ENCODE measurements at regions not wholly inside any gene's neighbourhood (a gene's known extent, or its start where the extent isn't known, plus 50 kb on each side); places are given as distances from the start of the nearest gene placed in this dataset.

DNA sequence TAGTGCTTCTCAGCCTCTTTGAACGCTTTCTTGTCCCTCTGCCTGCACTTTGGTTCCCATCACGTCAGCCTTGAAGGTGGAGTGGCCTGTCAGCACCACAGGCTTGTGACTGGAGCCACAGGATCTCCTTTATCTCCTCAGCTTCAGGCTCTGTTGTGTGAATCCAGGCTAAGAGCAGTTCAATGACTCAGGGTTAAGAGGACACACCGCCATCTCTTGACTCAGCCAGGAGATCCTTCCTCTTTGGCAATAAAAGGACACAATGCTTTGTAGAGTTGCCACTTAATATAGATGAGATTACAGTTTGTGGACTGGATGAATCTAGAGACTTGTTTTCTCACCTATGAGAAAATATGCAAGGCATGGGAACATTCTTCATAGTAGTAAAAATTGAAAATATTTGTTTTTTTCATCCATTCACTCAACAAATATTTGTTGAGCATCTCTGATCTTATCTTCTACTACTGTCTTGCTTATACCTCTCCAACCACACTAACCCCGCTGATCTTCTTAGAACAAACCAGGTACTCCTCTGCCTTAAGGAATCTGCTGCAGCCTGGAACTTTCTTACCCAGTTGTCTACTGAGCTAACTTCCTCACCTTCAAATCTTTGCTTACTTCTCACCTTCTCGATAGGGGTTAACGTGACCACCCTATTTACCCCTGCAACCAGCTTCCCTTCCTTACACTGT, 62.3 kb downstream of the UCHL1 start:
- H3K4me1 ChIP-seq (ENCODE audit: insufficient read depth, low read length): no peaks in the 10 kb centered on the region

GRCh38 chr4:41319553-41319952, 62.8 kb downstream of the UCHL1 start:
- Histone ChIP-seq H3K27me3 (ENCODE audit: insufficient read depth, low read length) (no peaks in the 10 kb centered on the region), H3K9me3 (ENCODE audit: low read length) (no peaks in the 10 kb centered on the region), H2AFZ (ENCODE audit: low read depth, low read length) (no peak overlapping the region), H3K36me3 (ENCODE audit: insufficient read depth, low read length) (no peaks in the 10 kb centered on the region), H3K4me3 (ENCODE audit: low read length) (no peak overlapping the region), H3K4me1 (ENCODE audit: insufficient read depth, low read length) (no peaks in the 10 kb centered on the region)

More for the DNA sequence above, 62.3 kb downstream of the UCHL1 start:
- H3K4me3 ChIP-seq (ENCODE audit: low read length): no peak overlapping the region
- no peaks in the 10 kb centered on the region for H3K36me3 ChIP-seq (ENCODE audit: insufficient read depth, low read length)
- no peaks in the 10 kb centered on the region for H3K27me3 ChIP-seq (ENCODE audit: insufficient read depth, low read length)
- H2AFZ ChIP-seq (ENCODE audit: low read depth, low read length): no peak overlapping the region
- no peaks in the 10 kb centered on the region for H3K9me3 ChIP-seq (ENCODE audit: low read length)

DNA sequence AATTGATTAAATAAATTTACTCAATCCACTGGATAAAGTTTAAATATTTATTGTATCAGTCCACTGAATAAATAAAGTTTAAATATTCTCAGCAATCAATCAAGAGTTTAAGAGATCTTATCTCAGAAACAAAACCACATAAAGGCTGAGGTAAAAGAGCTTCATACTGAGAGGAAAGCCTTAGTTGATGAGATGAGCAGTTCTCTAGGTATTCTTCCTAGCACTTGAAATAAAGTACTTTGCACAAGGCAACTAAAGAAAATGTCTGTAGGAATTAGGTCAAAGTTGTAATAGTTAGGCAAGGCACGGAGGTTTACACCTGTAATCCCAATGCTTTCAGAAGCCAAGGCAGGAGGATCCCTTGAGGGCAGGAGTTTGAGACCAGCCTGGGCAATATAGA, 63.5 kb downstream of the UCHL1 start:
- H3K4me1 ChIP-seq (ENCODE audit: insufficient read depth, low read length): no peaks in the 10 kb centered on the region
- no peak overlapping the region for H2AFZ ChIP-seq (ENCODE audit: low read depth, low read length)
- no peaks in the 10 kb centered on the region for H3K36me3 ChIP-seq (ENCODE audit: insufficient read depth, low read length)
- H3K27me3 ChIP-seq (ENCODE audit: insufficient read depth, low read length): no peaks in the 10 kb centered on the region
- no peak overlapping the region for H3K4me3 ChIP-seq (ENCODE audit: low read length)
- H3K9me3 ChIP-seq (ENCODE audit: low read length): no peaks in the 10 kb centered on the region

DNA sequence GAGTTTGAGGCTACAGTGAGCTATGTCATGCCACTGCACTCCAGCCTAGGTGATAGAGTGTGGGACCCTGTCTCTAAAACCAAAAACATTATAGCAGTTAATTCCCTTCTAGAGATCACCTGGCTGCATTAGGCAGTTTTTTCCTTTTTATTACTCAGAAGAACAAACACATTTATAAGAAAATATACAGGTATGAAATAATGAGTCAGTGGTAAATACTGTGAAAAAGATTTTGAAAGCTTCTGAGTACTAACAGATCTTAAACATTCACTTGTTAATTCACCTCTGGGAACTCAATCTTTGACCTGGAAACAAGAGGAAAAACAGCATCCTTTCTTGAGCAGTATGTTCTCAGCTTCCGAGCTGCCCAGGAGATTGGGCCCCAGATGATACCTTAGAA, 64.1 kb downstream of the UCHL1 start:
- H3K4me3 ChIP-seq (ENCODE audit: low read length): no peak overlapping the region
- H3K9me3 ChIP-seq (ENCODE audit: low read length): no peaks in the 10 kb centered on the region
- peaks cover 3% of the 10 kb centered on the region for H3K4me1 ChIP-seq (ENCODE audit: insufficient read depth, low read length)
- no peak overlapping the region for H2AFZ ChIP-seq (ENCODE audit: low read depth, low read length)
- H3K36me3 ChIP-seq (ENCODE audit: insufficient read depth, low read length): no peaks in the 10 kb centered on the region
- H3K27me3 ChIP-seq (ENCODE audit: insufficient read depth, low read length): no peaks in the 10 kb centered on the region

DNA sequence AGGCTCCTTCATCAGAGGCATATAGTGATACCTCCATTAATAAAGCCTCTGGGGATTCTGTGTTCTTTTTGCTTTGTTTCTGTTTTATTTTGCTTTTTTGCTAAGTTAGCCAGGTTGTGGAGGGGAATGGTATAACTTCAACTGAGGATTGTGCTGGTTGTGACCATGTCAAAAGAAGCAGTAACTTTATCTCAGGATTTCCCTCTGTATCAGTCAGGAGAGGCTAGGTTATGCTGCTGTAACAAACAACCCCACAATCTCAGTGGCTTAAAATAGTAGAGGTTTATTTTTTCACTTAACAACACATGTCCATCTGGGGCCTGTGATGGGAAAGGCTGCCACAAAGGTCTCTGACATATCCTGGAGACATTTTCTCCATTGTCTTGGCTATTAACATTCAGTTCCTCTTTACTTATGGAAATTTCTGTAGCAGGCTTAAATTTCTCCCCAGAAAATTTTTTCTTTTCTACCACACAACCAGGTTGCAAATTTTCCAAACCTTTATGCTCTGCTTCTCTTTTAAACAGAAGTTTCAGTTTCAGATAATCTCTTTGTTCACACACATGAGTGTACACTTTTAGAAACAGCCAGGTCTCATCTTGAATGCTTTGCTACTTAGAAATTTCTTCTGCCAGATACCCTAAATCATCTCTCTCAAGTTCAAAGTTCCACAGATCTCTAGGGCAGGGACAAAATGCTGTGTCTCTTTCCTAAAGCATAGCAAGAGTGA, 64.7 kb downstream of the UCHL1 start:
- Histone ChIP-seq H2AFZ (ENCODE audit: low read depth, low read length) (no peak overlapping the region), H3K9me3 (ENCODE audit: low read length) (no peaks in the 10 kb centered on the region), H3K36me3 (ENCODE audit: insufficient read depth, low read length) (no peaks in the 10 kb centered on the region), H3K4me3 (ENCODE audit: low read length) (no peak overlapping the region), H3K4me1 (ENCODE audit: insufficient read depth, low read length) (peaks cover 9% of the 10 kb centered on the region), H3K27me3 (ENCODE audit: insufficient read depth, low read length) (no peaks in the 10 kb centered on the region)

DNA sequence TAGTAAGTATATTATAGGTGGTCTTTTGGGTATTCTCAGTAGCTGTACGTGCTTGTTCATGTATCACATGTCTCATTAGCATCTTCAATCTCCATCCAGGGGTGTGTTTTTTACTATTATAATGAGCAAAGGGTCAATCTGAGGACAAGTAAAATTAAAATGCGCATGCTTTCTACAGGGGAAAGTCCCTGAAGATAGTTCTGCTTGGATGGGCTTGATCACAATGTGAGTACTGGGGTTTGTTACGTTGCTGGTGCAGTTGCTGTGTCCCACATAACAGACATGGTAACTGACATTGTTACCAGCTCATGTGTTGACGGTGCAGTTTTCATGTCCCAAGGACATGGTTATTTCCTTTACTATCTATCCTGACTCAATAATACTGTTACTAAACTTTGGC, 65.9 kb downstream of the UCHL1 start:
- H3K4me3 ChIP-seq (ENCODE audit: low read length): no peak overlapping the region
- no peaks in the 10 kb centered on the region for H3K36me3 ChIP-seq (ENCODE audit: insufficient read depth, low read length)
- H2AFZ ChIP-seq (ENCODE audit: low read depth, low read length): no peak overlapping the region
- H3K27me3 ChIP-seq (ENCODE audit: insufficient read depth, low read length): no peaks in the 10 kb centered on the region
- peaks cover 14% of the 10 kb centered on the region for H3K4me1 ChIP-seq (ENCODE audit: insufficient read depth, low read length)
- H3K9me3 ChIP-seq (ENCODE audit: low read length): no peaks in the 10 kb centered on the region

GRCh38 chr4:41323179-41323578, 66.5 kb downstream of the UCHL1 start:
- H2AFZ ChIP-seq (ENCODE audit: low read depth, low read length): no peak overlapping the region
- peaks cover 14% of the 10 kb centered on the region for H3K4me1 ChIP-seq (ENCODE audit: insufficient read depth, low read length)
- H3K4me3 ChIP-seq (ENCODE audit: low read length): no peak overlapping the region
- no peaks in the 10 kb centered on the region for H3K27me3 ChIP-seq (ENCODE audit: insufficient read depth, low read length)
- H3K9me3 ChIP-seq (ENCODE audit: low read length): no peaks in the 10 kb centered on the region
- no peaks in the 10 kb centered on the region for H3K36me3 ChIP-seq (ENCODE audit: insufficient read depth, low read length)

GRCh38 chr4:41323706-41324105, 67.0 kb downstream of the UCHL1 start:
- no peak overlapping the region for H2AFZ ChIP-seq (ENCODE audit: low read depth, low read length)
- no peaks in the 10 kb centered on the region for H3K36me3 ChIP-seq (ENCODE audit: insufficient read depth, low read length)
- H3K4me1 ChIP-seq (ENCODE audit: insufficient read depth, low read length): peaks cover 14% of the 10 kb centered on the region
- no peaks in the 10 kb centered on the region for H3K27me3 ChIP-seq (ENCODE audit: insufficient read depth, low read length)
- H3K4me3 ChIP-seq (ENCODE audit: low read length): no peak overlapping the region
- H3K9me3 ChIP-seq (ENCODE audit: low read length): no peaks in the 10 kb centered on the region

DNA sequence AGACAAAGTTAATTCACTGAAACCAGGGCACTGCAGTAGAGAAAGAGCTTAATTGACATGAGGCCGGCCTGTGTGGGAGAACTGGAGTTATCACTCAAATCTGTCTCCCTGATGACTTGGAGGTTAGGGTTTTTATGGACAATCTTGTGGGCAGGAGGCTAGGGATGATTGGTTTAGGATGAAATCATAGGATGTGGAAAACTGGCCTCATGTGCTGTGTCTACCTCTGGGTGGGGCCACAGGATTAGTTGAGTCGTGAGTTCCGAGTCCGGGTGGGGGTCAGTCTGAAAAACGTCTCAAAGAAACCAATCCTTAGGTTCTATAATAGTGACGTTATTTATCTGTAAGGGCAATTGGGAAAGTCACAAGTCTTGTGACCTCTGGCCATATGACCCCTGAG, 68.1 kb downstream of the UCHL1 start:
- H3K4me3 ChIP-seq (ENCODE audit: low read length): no peak overlapping the region
- no peaks in the 10 kb centered on the region for H3K27me3 ChIP-seq (ENCODE audit: insufficient read depth, low read length)
- H3K9me3 ChIP-seq (ENCODE audit: low read length): no peaks in the 10 kb centered on the region
- peaks cover 14% of the 10 kb centered on the region for H3K4me1 ChIP-seq (ENCODE audit: insufficient read depth, low read length)
- no peaks in the 10 kb centered on the region for H3K36me3 ChIP-seq (ENCODE audit: insufficient read depth, low read length)
- no peak overlapping the region for H2AFZ ChIP-seq (ENCODE audit: low read depth, low read length)

- Histone ChIP-seq H3K27me3 (ENCODE audit: insufficient read depth, low read length) (no peaks in the 10 kb centered on the region), H3K9me3 (ENCODE audit: low read length) (no peaks in the 10 kb centered on the region), H3K4me1 (ENCODE audit: insufficient read depth, low read length) (peaks cover 14% of the 10 kb centered on the region), H3K4me3 (ENCODE audit: low read length) (no peak overlapping the region), H2AFZ (ENCODE audit: low read depth, low read length) (no peak overlapping the region), H3K36me3 (ENCODE audit: insufficient read depth, low read length) (no peaks in the 10 kb centered on the region)
These were observed 69.2 kb downstream of the UCHL1 start for GRCh38 chr4:41325901-41326300.

DNA sequence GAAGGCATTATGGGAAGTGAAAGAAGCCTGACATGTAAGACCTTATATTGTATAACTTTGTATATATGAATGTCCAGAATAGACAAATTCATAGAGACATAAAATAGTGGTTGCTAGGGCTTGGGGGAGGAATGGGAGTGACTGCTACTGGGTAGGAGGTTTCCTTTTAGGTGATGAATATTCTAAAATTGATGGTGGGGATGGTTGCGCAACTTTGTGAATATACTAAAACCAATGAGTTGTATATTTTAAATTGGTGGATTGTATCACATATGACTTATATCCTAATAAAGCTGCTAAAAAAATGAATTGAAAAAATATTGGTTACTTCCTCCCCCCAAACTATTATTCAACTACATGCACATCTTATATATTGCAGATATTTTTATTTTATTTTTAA, 70.0 kb downstream of the UCHL1 start:
- Histone ChIP-seq H3K4me1 (ENCODE audit: insufficient read depth, low read length) (peaks cover 14% of the 10 kb centered on the region), H3K4me3 (ENCODE audit: low read length) (no peak overlapping the region), H3K36me3 (ENCODE audit: insufficient read depth, low read length) (no peaks in the 10 kb centered on the region), H3K27me3 (ENCODE audit: insufficient read depth, low read length) (no peaks in the 10 kb centered on the region), H2AFZ (ENCODE audit: low read depth, low read length) (no peak overlapping the region), H3K9me3 (ENCODE audit: low read length) (no peaks in the 10 kb centered on the region)

- Histone ChIP-seq H3K4me3 (ENCODE audit: low read length) (no peak overlapping the region), H3K9me3 (ENCODE audit: low read length) (no peaks in the 10 kb centered on the region), H3K36me3 (ENCODE audit: insufficient read depth, low read length) (no peaks in the 10 kb centered on the region), H3K4me1 (ENCODE audit: insufficient read depth, low read length) (peaks cover 14% of the 10 kb centered on the region), H3K27me3 (ENCODE audit: insufficient read depth, low read length) (no peaks in the 10 kb centered on the region), H2AFZ (ENCODE audit: low read depth, low read length) (no peak overlapping the region)
These were observed 71.0 kb downstream of the UCHL1 start for GRCh38 chr4:41327770-41328169.

DNA sequence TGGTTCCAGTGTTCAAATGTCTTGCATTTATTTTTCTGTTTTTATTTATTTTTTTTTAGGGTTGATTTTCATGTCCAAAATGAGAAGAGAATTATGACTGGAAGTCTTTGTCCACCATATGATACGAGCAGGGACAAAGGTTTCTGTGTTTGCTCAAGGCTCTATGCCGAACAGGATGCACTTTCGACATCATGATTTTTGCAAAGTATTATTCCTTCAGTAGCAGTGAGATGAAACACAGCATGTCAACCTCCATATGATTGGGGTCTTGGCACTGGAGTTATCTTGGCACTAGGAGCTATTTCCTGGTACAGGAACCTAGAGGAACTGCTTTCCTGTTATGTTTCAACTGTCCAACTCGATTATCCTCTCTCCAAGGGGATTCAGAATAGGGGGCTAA, 72.6 kb downstream of the UCHL1 start:
- no peak overlapping the region for H2AFZ ChIP-seq (ENCODE audit: low read depth, low read length)
- H3K27me3 ChIP-seq (ENCODE audit: insufficient read depth, low read length): no peaks in the 10 kb centered on the region
- H3K4me3 ChIP-seq (ENCODE audit: low read length): no peak overlapping the region
- peaks cover 17% of the 10 kb centered on the region for H3K4me1 ChIP-seq (ENCODE audit: insufficient read depth, low read length)
- no peaks in the 10 kb centered on the region for H3K9me3 ChIP-seq (ENCODE audit: low read length)
- no peaks in the 10 kb centered on the region for H3K36me3 ChIP-seq (ENCODE audit: insufficient read depth, low read length)

DNA sequence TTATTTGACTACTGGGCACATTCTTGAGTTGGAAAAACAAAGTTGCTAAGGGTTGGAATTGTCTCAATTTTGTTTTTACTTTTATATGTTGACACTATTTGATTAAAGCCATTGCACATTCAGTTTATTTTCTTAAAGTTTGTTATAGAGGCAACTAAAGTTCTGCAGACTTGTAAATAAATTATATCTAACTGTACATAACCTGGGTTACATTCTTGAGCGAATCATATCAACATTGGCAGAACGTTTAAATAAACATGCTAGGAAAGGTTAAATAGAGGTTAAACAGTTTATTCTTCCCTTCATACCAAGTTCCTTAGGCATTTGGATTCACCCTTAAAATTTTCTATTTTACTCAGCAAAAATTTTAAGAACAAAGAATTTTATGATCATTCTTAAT, 74.5 kb downstream of the UCHL1 start:
- H3K9me3 ChIP-seq (ENCODE audit: low read length): no peaks in the 10 kb centered on the region
- H3K4me3 ChIP-seq (ENCODE audit: low read length): no peak overlapping the region
- H3K36me3 ChIP-seq (ENCODE audit: insufficient read depth, low read length): no peaks in the 10 kb centered on the region
- H3K27me3 ChIP-seq (ENCODE audit: insufficient read depth, low read length): no peaks in the 10 kb centered on the region
- no peak overlapping the region for H2AFZ ChIP-seq (ENCODE audit: low read depth, low read length)
- peaks cover 12% of the 10 kb centered on the region for H3K4me1 ChIP-seq (ENCODE audit: insufficient read depth, low read length)

Measured in neuron (in vitro differentiated cells).